ENCODE measurements at regions not wholly inside any gene's neighbourhood (a gene's known extent, or its start where the extent isn't known, plus 50 kb on each side); places are given as distances from the start of the nearest gene placed in this dataset.

DNA sequence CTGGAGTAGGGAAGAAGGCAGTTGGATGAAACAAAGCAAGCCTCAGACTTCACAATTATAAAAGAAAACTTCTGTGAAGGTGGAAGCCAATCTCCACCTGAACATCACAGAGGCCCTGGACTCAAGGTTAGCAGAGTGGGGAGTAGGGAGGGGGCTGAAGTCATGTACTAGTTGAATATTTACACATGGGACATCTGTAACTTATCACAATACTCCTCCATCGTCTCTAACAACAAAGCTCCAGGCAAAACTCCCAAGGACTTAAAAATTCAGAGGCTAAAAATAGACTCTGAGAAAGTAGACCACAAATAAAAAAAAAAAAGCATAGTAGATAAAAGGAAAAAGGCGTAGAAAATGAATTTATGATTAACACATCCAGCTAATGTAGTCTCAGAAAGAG is 326.3 kb upstream of the PKN2 start:
- Mint-ChIP-seq H3K27me3 (ENCODE audit: low read depth) (no peaks in the 10 kb centered on the region), H3K4me3 (no peak overlapping the region), H3K36me3 (ENCODE audit: low read depth) (no peaks in the 10 kb centered on the region), H3K27ac (ENCODE audit: unreplicated experiment) (no peak overlapping the region), H3K9me3 (peaks cover 4% of the 10 kb centered on the region), H3K4me1 (peaks cover 3% of the 10 kb centered on the region)
- TF ChIP-seq, protein P1, sequence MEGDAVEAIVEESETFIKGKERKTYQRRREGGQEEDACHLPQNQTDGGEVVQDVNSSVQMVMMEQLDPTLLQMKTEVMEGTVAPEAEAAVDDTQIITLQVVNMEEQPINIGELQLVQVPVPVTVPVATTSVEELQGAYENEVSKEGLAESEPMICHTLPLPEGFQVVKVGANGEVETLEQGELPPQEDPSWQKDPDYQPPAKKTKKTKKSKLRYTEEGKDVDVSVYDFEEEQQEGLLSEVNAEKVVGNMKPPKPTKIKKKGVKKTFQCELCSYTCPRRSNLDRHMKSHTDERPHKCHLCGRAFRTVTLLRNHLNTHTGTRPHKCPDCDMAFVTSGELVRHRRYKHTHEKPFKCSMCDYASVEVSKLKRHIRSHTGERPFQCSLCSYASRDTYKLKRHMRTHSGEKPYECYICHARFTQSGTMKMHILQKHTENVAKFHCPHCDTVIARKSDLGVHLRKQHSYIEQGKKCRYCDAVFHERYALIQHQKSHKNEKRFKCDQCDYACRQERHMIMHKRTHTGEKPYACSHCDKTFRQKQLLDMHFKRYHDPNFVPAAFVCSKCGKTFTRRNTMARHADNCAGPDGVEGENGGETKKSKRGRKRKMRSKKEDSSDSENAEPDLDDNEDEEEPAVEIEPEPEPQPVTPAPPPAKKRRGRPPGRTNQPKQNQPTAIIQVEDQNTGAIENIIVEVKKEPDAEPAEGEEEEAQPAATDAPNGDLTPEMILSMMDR (conservative IDR thresholded peaks at IDR 0.05): no peak
- no peak for DNase-seq (ENCODE audit: low read depth, low spot score)

DNA sequence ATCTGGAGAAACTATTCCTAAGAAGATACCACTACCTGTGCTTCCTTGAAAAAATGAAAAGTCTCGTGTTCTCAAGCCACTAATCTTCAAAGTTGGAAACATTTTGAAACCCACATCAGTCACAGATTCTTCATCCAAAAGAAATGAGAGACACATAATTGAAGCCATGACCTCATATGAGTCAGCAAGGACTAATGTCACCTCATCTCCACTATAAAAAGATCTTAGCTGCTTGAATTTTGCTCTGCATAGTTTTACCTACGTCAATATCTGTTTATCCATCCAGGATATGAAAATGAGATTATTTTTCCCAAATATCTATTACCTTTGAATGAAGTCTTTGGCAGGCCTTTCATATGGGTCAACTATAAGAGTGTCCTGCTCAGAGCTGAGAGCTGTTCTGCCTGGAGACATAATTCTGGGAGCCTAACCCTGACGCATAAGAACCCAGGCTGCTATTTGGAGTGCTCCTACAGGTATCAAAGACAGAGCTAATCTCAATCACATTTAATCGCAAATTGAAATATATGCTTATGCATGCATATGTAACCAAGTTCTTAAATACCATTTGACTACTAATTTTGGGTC is 312.5 kb upstream of the PKN2 start:
- TF ChIP-seq, protein P1 (conservative IDR thresholded peaks at IDR 0.05): no peak
- no peaks in the 10 kb centered on the region for H3K36me3 Mint-ChIP-seq (ENCODE audit: low read depth)
- H3K9me3 Mint-ChIP-seq: no peaks in the 10 kb centered on the region
- H3K27me3 Mint-ChIP-seq (ENCODE audit: low read depth): no peaks in the 10 kb centered on the region
- H3K4me1 Mint-ChIP-seq: no peaks in the 10 kb centered on the region
- H3K27ac Mint-ChIP-seq (ENCODE audit: unreplicated experiment): no peak overlapping the region
- H3K4me3 Mint-ChIP-seq: no peak overlapping the region
- DNase-seq (ENCODE audit: low read depth, low spot score): no peak

DNA sequence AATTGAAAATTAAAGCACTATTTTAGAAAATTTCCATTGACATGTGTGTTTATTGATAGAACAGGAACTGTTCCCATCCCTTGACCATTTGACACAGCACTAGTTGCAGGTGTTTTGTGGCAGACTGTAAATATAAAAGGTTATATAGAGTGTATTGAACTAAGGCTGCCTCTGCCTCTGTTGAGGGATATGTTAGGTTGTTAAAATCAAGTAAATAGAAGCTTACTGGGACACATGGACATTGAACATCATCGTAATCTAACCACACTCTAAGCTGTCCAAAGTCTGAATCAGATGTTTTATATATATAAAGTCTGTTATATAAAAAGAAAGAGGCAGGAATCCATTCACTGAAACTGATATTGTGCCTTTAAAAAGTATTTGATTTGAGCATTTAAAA is 308.1 kb upstream of the PKN2 start:
- Mint-ChIP-seq H3K36me3 (ENCODE audit: low read depth) (no peaks in the 10 kb centered on the region), H3K4me1 (no peaks in the 10 kb centered on the region), H3K9me3 (no peaks in the 10 kb centered on the region), H3K27ac (ENCODE audit: unreplicated experiment) (no peak overlapping the region), H3K27me3 (ENCODE audit: low read depth) (no peaks in the 10 kb centered on the region), H3K4me3 (no peak overlapping the region)
- DNase-seq (ENCODE audit: low read depth, low spot score): no peak
- TF ChIP-seq, protein P1 (conservative IDR thresholded peaks at IDR 0.05): no peak

DNA sequence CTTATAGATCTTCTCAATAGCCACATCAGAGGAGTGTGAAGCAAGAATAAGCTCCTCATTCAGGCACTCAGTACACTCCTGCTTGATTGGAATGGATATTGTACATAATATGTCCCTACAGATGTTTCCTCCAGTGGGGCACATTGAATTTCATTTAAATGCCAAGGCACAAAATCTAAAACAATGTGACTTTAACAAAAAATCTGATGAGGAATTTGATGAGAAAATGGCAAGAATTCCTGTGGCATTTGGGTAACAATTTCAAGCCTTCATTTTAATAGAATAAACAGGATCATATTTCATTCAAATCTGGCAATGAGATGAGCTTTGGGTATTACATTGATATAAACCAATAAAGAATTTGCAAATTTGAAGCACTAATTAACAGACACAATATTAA is 307.7 kb upstream of the PKN2 start:
- no peak overlapping the region for H3K4me3 Mint-ChIP-seq
- H3K36me3 Mint-ChIP-seq (ENCODE audit: low read depth): no peaks in the 10 kb centered on the region
- TF ChIP-seq, protein P1 (conservative IDR thresholded peaks at IDR 0.05): no peak
- DNase-seq (ENCODE audit: low read depth, low spot score): no peak
- no peaks in the 10 kb centered on the region for H3K27me3 Mint-ChIP-seq (ENCODE audit: low read depth)
- no peaks in the 10 kb centered on the region for H3K4me1 Mint-ChIP-seq
- H3K27ac Mint-ChIP-seq (ENCODE audit: unreplicated experiment): no peak overlapping the region
- H3K9me3 Mint-ChIP-seq: no peaks in the 10 kb centered on the region

DNA sequence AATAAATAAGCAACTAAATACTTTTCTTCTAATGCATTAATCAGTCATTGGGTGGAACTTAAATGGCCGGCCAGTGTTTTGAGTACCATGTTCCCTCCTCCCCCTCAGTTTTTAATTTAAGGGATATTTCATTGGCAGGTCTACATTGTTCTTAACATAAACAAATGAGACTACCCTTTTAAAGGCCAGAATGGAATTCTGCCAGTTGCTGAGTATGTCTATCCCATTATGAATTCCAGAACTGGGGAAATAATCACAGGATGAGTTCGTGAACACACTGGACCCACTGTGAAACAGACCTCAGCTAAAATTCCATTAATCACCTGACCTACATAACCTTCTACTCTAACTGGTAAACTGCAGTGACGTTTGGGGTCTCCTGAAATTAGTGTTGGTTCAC is 305.5 kb upstream of the PKN2 start:
- Mint-ChIP-seq H3K4me3 (no peak overlapping the region), H3K27me3 (ENCODE audit: low read depth) (no peaks in the 10 kb centered on the region), H3K4me1 (no peaks in the 10 kb centered on the region), H3K36me3 (ENCODE audit: low read depth) (no peaks in the 10 kb centered on the region), H3K27ac (ENCODE audit: unreplicated experiment) (no peak overlapping the region), H3K9me3 (no peaks in the 10 kb centered on the region)
- TF ChIP-seq, protein P1 (conservative IDR thresholded peaks at IDR 0.05): no peak
- DNase-seq (ENCODE audit: low read depth, low spot score): no peak
